Stomach (tissue), 4 donors: ENCODE measurements at regions not wholly inside any gene's neighbourhood (a gene's known extent, or its start where the extent isn't known, plus 50 kb on each side); places are given as distances from the start of the nearest gene placed in this dataset.
"Not testable (repeated sequence)": the region's sequence is repeated elsewhere in the genome, so short reads cannot be mapped to it uniquely, and the experiment has no call there.

Experiments used
- EP300 ChIP-seq: sonication (generic); formaldehyde crosslinking; IDR thresholded peaks from one replicate; pipeline ENCODE4 v1.6.1; 2017; ENCODE audit warnings: antibody characterized with exemption
- POLR2AphosphoS5 ChIP-seq, 3 donors: sonication (generic); formaldehyde crosslinking; IDR thresholded peaks; one replicate each; pipeline ENCODE4 v1.6.1; 2016; ENCODE audit warnings: antibody characterized with exemption in 3 of 3
- TF ChIP-seq, protein P1 (sequence below), 7 experiments: fragments of 450-650 bp in 4 of 7; fragments of 200-600 bp in 3 of 7; sonication (generic) in 3 of 7; IDR thresholded peaks; one replicate each; pipeline ENCODE4 v1.5.1; 2016 to 2019; ENCODE audit warnings: antibody characterized with exemption in 7 of 7, control low read depth in 2 of 7, mild to moderate bottlenecking in 1 of 7

DNA sequence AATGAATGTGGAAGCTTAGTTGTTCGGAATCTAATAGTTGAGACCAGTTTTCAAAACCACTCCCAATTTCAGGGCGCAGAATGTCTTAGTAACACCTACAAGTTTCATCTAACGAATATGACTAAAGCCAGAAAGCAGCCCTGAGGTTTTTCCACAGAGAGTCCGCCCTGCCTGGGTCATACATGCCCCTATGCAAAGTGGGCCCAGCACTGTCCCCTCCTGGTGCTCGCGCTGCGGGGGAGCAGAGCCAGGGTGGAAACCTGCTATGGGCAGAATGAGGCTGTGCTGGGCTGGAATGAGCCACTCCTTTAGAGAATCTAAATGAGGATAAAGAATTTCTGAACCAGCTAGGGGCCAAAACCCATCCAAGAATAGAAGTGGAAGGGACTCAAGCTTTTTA lies 334.0 kb downstream of the GOLGA6L6 start:
- TF ChIP-seq, protein P1, sequence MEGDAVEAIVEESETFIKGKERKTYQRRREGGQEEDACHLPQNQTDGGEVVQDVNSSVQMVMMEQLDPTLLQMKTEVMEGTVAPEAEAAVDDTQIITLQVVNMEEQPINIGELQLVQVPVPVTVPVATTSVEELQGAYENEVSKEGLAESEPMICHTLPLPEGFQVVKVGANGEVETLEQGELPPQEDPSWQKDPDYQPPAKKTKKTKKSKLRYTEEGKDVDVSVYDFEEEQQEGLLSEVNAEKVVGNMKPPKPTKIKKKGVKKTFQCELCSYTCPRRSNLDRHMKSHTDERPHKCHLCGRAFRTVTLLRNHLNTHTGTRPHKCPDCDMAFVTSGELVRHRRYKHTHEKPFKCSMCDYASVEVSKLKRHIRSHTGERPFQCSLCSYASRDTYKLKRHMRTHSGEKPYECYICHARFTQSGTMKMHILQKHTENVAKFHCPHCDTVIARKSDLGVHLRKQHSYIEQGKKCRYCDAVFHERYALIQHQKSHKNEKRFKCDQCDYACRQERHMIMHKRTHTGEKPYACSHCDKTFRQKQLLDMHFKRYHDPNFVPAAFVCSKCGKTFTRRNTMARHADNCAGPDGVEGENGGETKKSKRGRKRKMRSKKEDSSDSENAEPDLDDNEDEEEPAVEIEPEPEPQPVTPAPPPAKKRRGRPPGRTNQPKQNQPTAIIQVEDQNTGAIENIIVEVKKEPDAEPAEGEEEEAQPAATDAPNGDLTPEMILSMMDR (IDR thresholded peaks at IDR 0.05) = not testable (repeated sequence)
- not testable (repeated sequence) for TF ChIP-seq EP300; POLR2AphosphoS5 (IDR thresholded peaks at IDR 0.05)
